ENCODE measurements at regions not wholly inside any gene's neighbourhood (a gene's known extent, or its start where the extent isn't known, plus 50 kb on each side); places are given as distances from the start of the nearest gene placed in this dataset.
"Not testable (repeated sequence)": the region's sequence is repeated elsewhere in the genome, so short reads cannot be mapped to it uniquely, and the experiment has no call there.

- not testable (repeated sequence) for TF ChIP-seq CTCF (IDR thresholded peaks at IDR 0.05; ENCODE audit: low read depth, low read length); EZH2phosphoT487 (IDR thresholded peaks at IDR 0.05; ENCODE audit: low read depth)
Measured at GRCh38 chr3:44941-45340, 151.6 kb upstream of the CHL1 start.

Measured in OCI-LY3 (cell line).